Caco-2 (cell line): ENCODE measurements at regions not wholly inside any gene's neighbourhood (a gene's known extent, or its start where the extent isn't known, plus 50 kb on each side); places are given as distances from the start of the nearest gene placed in this dataset.

Experiments used
- BruUV-seq: library from RNA; stranded (reverse); fragments of 400-500 nt; replicated peaks from 2 replicates; lab custom pipeline; 2021; lab: Mats Ljungman, UMichigan
- CTCF ChIA-PET: fragments of 300-600 bp; sonication (Branson Sonifier 250); formaldehyde crosslinking; loops from one replicate; lab custom pipeline; 2022; ENCODE audit warnings: antibody characterized with exemption; lab: Charles Lee
- POLR2A ChIA-PET: fragments of 300-600 bp; sonication (Branson Sonifier 250); formaldehyde crosslinking; loops from one replicate; lab custom pipeline; 2022; ENCODE audit warnings: antibody characterized with exemption; lab: Charles Lee
- DNase-seq, 2 experiments: peaks; one replicate each; pipeline versions ENCODE4 v3.0.0 to v3.0.0-alpha.2; 2020 to 2022
- H3K27me3 ChIP-seq: replicated peaks from 2 replicates; pipeline ENCODE4 v1.6.0; 2011; ENCODE audit warnings: low read length; ENCODE audit not compliant: control insufficient read depth, insufficient read depth
- H3K36me3 ChIP-seq: 2 replicates; pipeline ENCODE4 v1.5.1; 2011; ENCODE audit warnings: low read length; ENCODE audit not compliant: control insufficient read depth, insufficient read depth
- H3K4me1 ChIP-seq: fragments of 250-450 bp; sonication (Bioruptor Pico); 2 replicates; pipeline ENCODE4 v1.5.1; 2020; ENCODE audit warnings: mild to moderate bottlenecking
- H3K4me3 ChIP-seq: 2 replicates; pipeline ENCODE4 v1.5.1; 2011; ENCODE audit warnings: low read depth, mild to moderate bottlenecking, control low read depth, low read length
- H3K9me3 ChIP-seq: fragments of 250-450 bp; sonication (Bioruptor Pico); 2 replicates; pipeline ENCODE4 v1.5.1; 2020; ENCODE audit warnings: mild to moderate bottlenecking, moderate library complexity
- H3K27ac Mint-ChIP-seq: one replicate; pipeline ENCODE4 v1.8.0; 2022; ENCODE audit warnings: mixed read lengths; ENCODE audit not compliant: unreplicated experiment
- H3K27me3 Mint-ChIP-seq: one replicate; pipeline ENCODE4 v1.8.0; 2022; ENCODE audit warnings: mixed read lengths; ENCODE audit not compliant: insufficient read depth, unreplicated experiment
- H3K36me3 Mint-ChIP-seq: one replicate; pipeline ENCODE4 v1.8.0; 2022; ENCODE audit warnings: mild to moderate bottlenecking, mixed read lengths; ENCODE audit not compliant: insufficient read depth, unreplicated experiment
- H3K4me1 Mint-ChIP-seq: one replicate; pipeline ENCODE4 v1.8.0; 2022; ENCODE audit warnings: low read depth, mixed read lengths; ENCODE audit not compliant: unreplicated experiment
- H3K4me3 Mint-ChIP-seq: one replicate; pipeline ENCODE4 v1.8.0; 2022; ENCODE audit warnings: mild to moderate bottlenecking, moderate library complexity, mixed read lengths; ENCODE audit not compliant: unreplicated experiment
- H3K9me3 Mint-ChIP-seq: one replicate; pipeline ENCODE4 v1.8.0; 2022; ENCODE audit warnings: mixed read lengths; ENCODE audit not compliant: unreplicated experiment
- intact Hi-C: fragments of 100-400 bp; cut with micrococcal nuclease; formaldehyde crosslinking; loops from one replicate; pipeline ENCODE4 v1.10.0; 2022; ENCODE audit not compliant: unreplicated experiment
- TF ChIP-seq, protein P1 (sequence below), 2 experiments: fragments of 200-600 bp in 1 of 2; IDR thresholded peaks; 1 replicate in 1 of 2; 2 replicates in 1 of 2; pipeline versions ENCODE4 v1.5.1 to v1.8.0; 2011 to 2022; ENCODE audit warnings: antibody characterized with exemption in 1 of 2, control low read depth in 1 of 2, inconsistent platforms in 1 of 2, low read depth in 1 of 2, low read length in 1 of 2, mild to moderate bottlenecking in 1 of 2, moderate library complexity in 1 of 2; ENCODE audit not compliant: insufficient read depth in 1 of 2, severe bottlenecking in 1 of 2, unreplicated experiment in 1 of 2

DNA sequence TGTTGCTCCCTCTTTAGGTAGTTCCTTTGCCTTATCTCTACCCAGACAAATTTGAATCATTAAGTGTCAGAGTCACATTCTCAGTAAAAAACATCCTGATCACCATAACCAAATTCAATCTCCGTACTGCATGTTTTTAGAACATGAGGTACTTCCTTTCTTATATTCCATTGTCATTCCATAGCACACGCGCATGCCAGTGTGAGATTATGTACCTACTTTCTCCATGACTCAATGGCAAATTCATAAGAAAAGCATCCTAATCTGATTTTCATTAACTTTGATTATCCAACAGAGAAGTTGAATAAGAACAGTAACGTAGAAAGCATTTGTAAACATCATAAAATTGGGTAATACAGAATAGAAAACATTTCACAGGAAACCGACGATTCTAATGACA lies 1118.6 kb upstream of the CDH9 start:
- Mint-ChIP-seq H3K27me3 (no peaks in the 10 kb centered on the region), H3K27ac (no peak overlapping the region), H3K36me3 (no peaks in the 10 kb centered on the region), H3K4me3 (no peak overlapping the region), H3K9me3 (no peaks in the 10 kb centered on the region), H3K4me1 (no peaks in the 10 kb centered on the region)
- TF ChIP-seq, protein P1, sequence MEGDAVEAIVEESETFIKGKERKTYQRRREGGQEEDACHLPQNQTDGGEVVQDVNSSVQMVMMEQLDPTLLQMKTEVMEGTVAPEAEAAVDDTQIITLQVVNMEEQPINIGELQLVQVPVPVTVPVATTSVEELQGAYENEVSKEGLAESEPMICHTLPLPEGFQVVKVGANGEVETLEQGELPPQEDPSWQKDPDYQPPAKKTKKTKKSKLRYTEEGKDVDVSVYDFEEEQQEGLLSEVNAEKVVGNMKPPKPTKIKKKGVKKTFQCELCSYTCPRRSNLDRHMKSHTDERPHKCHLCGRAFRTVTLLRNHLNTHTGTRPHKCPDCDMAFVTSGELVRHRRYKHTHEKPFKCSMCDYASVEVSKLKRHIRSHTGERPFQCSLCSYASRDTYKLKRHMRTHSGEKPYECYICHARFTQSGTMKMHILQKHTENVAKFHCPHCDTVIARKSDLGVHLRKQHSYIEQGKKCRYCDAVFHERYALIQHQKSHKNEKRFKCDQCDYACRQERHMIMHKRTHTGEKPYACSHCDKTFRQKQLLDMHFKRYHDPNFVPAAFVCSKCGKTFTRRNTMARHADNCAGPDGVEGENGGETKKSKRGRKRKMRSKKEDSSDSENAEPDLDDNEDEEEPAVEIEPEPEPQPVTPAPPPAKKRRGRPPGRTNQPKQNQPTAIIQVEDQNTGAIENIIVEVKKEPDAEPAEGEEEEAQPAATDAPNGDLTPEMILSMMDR (IDR thresholded peaks at IDR 0.05; ENCODE audit: insufficient read depth in 1 of 2, low read depth in 1 of 2, low read length in 1 of 2, severe bottlenecking in 1 of 2, unreplicated experiment in 1 of 2), result no peak
- ChIA-PET POLR2A (no interaction called here), CTCF (no interaction called here)
- no peaks in the 10 kb centered on the region for H3K36me3 ChIP-seq
- H3K4me1 ChIP-seq, result no peaks in the 10 kb centered on the region
- H3K9me3 ChIP-seq, result no peaks in the 10 kb centered on the region
- no peak for DNase-seq
- no peaks in the 10 kb centered on the region for H3K27me3 ChIP-seq
- H3K4me3 ChIP-seq, result no peak overlapping the region
- intact Hi-C loops, result no loop called here
- no TSS peak for BruUV-seq

DNA sequence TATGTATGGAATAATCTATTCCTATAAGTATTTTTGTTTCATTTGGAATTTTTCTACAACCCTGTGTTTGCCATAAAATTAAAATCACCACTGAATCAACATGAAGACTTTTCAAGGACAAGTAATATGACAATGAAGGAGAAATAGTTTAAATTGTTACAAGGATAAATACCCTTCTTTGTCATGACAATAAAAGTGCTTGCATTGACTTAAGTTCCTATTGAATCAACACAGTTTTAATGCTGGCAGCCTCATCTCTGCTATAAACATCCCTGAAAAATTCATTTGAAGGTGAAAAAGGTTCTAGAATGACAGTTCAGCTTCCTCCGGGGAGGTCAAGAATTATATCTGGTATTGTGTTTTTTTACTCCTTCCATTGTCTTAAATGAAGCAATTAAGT lies 1105.1 kb upstream of the CDH9 start:
- POLR2A ChIA-PET, result no interaction called here
- CTCF ChIA-PET, result no interaction called here
- no TSS peak for BruUV-seq
- no peaks in the 10 kb centered on the region for H3K9me3 Mint-ChIP-seq
- Histone ChIP-seq H3K9me3 (no peaks in the 10 kb centered on the region), H3K4me3 (no peak overlapping the region), H3K4me1 (no peaks in the 10 kb centered on the region; the same call in 1 of the 2 replicates), H3K27me3 (no peaks in the 10 kb centered on the region), H3K36me3 (no peaks in the 10 kb centered on the region)
- no peaks in the 10 kb centered on the region for H3K27me3 Mint-ChIP-seq
- intact Hi-C loops, result no loop called here
- H3K27ac Mint-ChIP-seq, result no peak overlapping the region
- no peaks in the 10 kb centered on the region for H3K4me1 Mint-ChIP-seq
- no peak for DNase-seq
- TF ChIP-seq, protein P1 (IDR thresholded peaks at IDR 0.05; ENCODE audit: insufficient read depth in 1 of 2, low read depth in 1 of 2, low read length in 1 of 2, severe bottlenecking in 1 of 2, unreplicated experiment in 1 of 2), result no peak
- H3K4me3 Mint-ChIP-seq, result no peak overlapping the region
- no peaks in the 10 kb centered on the region for H3K36me3 Mint-ChIP-seq

DNA sequence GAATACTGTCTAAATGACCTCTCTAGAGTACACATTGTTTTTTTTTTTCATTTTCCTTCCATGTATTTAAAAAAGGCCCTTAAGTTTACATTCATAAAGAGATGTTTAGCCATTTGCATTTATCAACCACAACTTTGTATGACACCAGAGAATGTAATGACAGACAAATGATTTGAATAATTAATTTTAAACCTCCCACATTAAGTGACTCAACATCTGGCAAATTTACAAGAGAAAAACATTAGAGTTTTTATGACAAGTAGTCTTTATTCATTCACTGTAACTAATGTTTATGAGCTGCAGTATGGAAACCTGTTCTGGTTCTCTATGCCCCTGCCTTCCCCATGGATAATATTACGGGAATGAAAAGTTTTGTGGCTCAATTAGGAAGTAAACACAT lies 1093.8 kb upstream of the CDH9 start:
- BruUV-seq, result no TSS peak
- H3K36me3 Mint-ChIP-seq, result no peaks in the 10 kb centered on the region
- no peaks in the 10 kb centered on the region for H3K9me3 ChIP-seq
- no peak overlapping the region for H3K27ac Mint-ChIP-seq
- intact Hi-C loops, result no loop called here
- no peak overlapping the region for H3K4me3 ChIP-seq
- DNase-seq, result no peak
- H3K36me3 ChIP-seq, result no peaks in the 10 kb centered on the region
- ChIA-PET POLR2A (no interaction called here), CTCF (no interaction called here)
- H3K27me3 ChIP-seq, result no peaks in the 10 kb centered on the region
- H3K4me3 Mint-ChIP-seq, result no peak overlapping the region
- no peaks in the 10 kb centered on the region for H3K4me1 ChIP-seq
- H3K9me3 Mint-ChIP-seq, result no peaks in the 10 kb centered on the region
- no peaks in the 10 kb centered on the region for H3K27me3 Mint-ChIP-seq
- no peaks in the 10 kb centered on the region for H3K4me1 Mint-ChIP-seq
- TF ChIP-seq, protein P1 (IDR thresholded peaks at IDR 0.05; ENCODE audit: insufficient read depth in 1 of 2, low read depth in 1 of 2, low read length in 1 of 2, severe bottlenecking in 1 of 2, unreplicated experiment in 1 of 2), result no peak
